ENCODE measurements at regions not wholly inside any gene's neighbourhood (a gene's known extent, or its start where the extent isn't known, plus 50 kb on each side); places are given as distances from the start of the nearest gene placed in this dataset.

DNA sequence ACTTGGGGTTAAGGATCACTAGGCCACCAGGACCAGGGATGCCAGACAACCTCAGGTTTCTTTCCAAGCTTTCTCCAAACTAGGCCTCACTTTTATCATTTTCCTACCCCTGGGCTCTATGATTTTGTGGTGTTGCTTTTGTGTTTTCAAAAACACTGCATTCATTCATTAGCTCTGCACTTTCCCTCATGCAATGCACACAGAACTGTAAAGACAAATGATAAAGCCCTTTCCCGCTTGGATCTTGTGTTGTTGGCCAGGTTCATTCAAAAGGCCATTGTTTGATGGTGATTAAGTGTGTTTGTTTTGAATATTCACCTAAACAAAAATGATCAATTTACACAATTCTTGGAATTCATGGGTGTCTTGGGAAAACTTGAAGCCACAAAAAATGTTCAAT, 210.7 kb upstream of the TNP1 start:
- Histone ChIP-seq H3K4me3 (no peak overlapping the region), H3K36me3 (ENCODE audit: low read depth) (no peaks in the 10 kb centered on the region), H3K4me2 (no peak overlapping the region), H3K27me3 (ENCODE audit: insufficient read depth, low read depth) (no peaks in the 10 kb centered on the region), H3F3A (ENCODE audit: insufficient read depth, low read depth) (peaks cover 13% of the 10 kb centered on the region; the same call in 1 of the 2 replicates), H3K4me1 (replicated peaks; ENCODE audit: insufficient read depth) (peaks cover 9% of the 10 kb centered on the region; the same call in 1 of the 2 replicates), H2AFZ (no peak overlapping the region), H3K9me3 (ENCODE audit: insufficient read depth, low read depth) (peaks cover 3% of the 10 kb centered on the region; the same call in 1 of the 2 replicates), H3K27ac (no peak overlapping the region), H4K20me1 (ENCODE audit: insufficient read depth) (no peaks in the 10 kb centered on the region), H3K9me2 (ENCODE audit: insufficient read depth) (no peaks in the 10 kb centered on the region), H3K79me2 (ENCODE audit: low read depth) (no peaks in the 10 kb centered on the region)
- ChIA-PET POLR2A (ENCODE audit: unreplicated experiment) (no interaction called here), CTCF (no interaction called here)
- intact Hi-C loops (cut with micrococcal nuclease; ENCODE audit: unreplicated experiment) = no loop called here
- DNase-seq = no peak
- no TSS peak for BruUV-seq (replicated peaks)
- no peak for TF ChIP-seq EZH2 (IDR thresholded peaks at IDR 0.05; ENCODE audit: low read depth)
- TF ChIP-seq, protein P1, sequence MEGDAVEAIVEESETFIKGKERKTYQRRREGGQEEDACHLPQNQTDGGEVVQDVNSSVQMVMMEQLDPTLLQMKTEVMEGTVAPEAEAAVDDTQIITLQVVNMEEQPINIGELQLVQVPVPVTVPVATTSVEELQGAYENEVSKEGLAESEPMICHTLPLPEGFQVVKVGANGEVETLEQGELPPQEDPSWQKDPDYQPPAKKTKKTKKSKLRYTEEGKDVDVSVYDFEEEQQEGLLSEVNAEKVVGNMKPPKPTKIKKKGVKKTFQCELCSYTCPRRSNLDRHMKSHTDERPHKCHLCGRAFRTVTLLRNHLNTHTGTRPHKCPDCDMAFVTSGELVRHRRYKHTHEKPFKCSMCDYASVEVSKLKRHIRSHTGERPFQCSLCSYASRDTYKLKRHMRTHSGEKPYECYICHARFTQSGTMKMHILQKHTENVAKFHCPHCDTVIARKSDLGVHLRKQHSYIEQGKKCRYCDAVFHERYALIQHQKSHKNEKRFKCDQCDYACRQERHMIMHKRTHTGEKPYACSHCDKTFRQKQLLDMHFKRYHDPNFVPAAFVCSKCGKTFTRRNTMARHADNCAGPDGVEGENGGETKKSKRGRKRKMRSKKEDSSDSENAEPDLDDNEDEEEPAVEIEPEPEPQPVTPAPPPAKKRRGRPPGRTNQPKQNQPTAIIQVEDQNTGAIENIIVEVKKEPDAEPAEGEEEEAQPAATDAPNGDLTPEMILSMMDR (conservative IDR thresholded peaks at IDR 0.05) = no peak

DNA sequence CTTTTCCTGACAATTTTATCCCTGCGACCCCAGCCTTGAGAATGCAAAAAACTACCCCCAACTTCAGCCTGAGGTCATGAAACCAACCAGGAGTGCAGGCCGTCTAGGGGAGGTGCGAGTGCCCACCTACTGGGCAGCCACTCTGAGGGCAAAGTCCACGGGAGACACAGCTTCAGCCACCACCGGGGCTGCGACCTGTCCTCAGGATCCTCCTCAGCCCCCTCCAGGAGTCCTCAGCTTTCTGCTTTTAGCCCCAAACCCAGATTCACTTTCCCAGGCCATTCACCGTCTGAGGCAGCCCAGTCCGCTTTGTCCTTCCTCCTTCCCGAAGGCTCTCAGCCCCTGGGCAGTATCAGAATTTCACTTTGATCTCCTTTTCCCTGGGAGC, 210.2 kb upstream of the TNP1 start:
- H3K4me3 ChIP-seq = no peak overlapping the region
- no peaks in the 10 kb centered on the region for H3K36me3 ChIP-seq (ENCODE audit: low read depth)
- H3K27me3 ChIP-seq (ENCODE audit: insufficient read depth, low read depth) = no peaks in the 10 kb centered on the region
- no peak overlapping the region for H3K4me2 ChIP-seq
- no peak overlapping the region for H2AFZ ChIP-seq
- no TSS peak for BruUV-seq (replicated peaks)
- CTCF ChIA-PET = no interaction called here
- no peaks in the 10 kb centered on the region for H3K9me2 ChIP-seq (ENCODE audit: insufficient read depth)
- no peaks in the 10 kb centered on the region for H4K20me1 ChIP-seq (ENCODE audit: insufficient read depth)
- H3F3A ChIP-seq (ENCODE audit: insufficient read depth, low read depth) = peaks cover 13% of the 10 kb centered on the region; the same call in 1 of the 2 replicates
- no peak for TF ChIP-seq EZH2 (IDR thresholded peaks at IDR 0.05; ENCODE audit: low read depth)
- TF ChIP-seq, protein P1 (conservative IDR thresholded peaks at IDR 0.05) = no peak
- intact Hi-C loops (cut with micrococcal nuclease; ENCODE audit: unreplicated experiment) = no loop called here
- H3K4me1 ChIP-seq (replicated peaks; ENCODE audit: insufficient read depth) = peaks cover 9% of the 10 kb centered on the region; the same call in 1 of the 2 replicates
- H3K9me3 ChIP-seq (ENCODE audit: insufficient read depth, low read depth) = peaks cover 3% of the 10 kb centered on the region; the same call in 1 of the 2 replicates
- no peak for DNase-seq
- POLR2A ChIA-PET (ENCODE audit: unreplicated experiment) = no interaction called here
- no peaks in the 10 kb centered on the region for H3K79me2 ChIP-seq (ENCODE audit: low read depth)
- H3K27ac ChIP-seq = no peak overlapping the region

DNA sequence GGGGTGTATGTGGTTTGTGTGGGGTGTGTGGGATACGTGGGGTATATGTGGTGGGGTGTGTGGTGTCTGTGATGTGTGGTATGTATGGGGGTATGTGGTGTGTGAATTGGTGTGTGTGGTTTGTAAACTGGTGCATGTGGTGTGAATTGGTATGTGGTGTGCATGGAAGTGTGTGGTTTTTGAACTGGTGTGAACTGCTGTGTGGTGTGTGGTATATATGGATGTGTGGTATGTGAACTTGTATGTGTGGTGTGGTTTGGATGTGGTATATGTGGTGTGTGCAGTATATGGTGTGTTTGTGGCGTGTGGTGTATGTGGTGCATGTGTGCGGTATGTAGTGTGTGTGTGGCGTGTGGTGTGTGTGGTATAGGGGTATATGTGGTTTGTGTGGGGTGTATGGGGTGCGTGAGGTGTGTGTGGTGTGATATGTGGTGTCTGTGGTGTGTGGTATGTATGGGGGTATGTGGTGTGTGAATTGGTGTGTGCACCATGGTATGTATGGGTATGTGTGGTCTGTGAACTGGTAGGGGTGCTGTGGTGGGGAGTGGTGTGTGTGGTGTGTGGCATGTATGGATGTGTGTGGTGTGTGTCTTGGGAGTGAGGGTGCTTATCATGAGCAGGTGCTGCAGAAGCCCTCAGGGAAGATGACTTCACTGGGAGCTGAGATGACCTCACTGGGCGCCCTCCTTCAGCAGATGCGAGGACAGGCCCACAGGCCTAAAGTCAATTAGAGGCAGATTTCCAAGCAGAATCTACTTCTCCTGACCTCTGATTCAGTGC, 209.6 kb upstream of the TNP1 start:
- Histone ChIP-seq H3K9me2 (ENCODE audit: insufficient read depth) (no peaks in the 10 kb centered on the region), H3K4me3 (no peak overlapping the region), H3K27ac (no peak overlapping the region), H3K27me3 (ENCODE audit: insufficient read depth, low read depth) (no peaks in the 10 kb centered on the region), H4K20me1 (ENCODE audit: insufficient read depth) (no peaks in the 10 kb centered on the region), H3K4me1 (replicated peaks; ENCODE audit: insufficient read depth) (peaks cover 9% of the 10 kb centered on the region; the same call in 1 of the 2 replicates), H3K4me2 (no peak overlapping the region), H3K36me3 (ENCODE audit: low read depth) (no peaks in the 10 kb centered on the region), H3K9me3 (ENCODE audit: insufficient read depth, low read depth) (peaks cover 3% of the 10 kb centered on the region; the same call in 1 of the 2 replicates), H2AFZ (no peak overlapping the region), H3F3A (ENCODE audit: insufficient read depth, low read depth) (peaks cover 13% of the 10 kb centered on the region; the same call in 1 of the 2 replicates), H3K79me2 (ENCODE audit: low read depth) (no peaks in the 10 kb centered on the region)
- no peak for DNase-seq
- BruUV-seq (replicated peaks) = no TSS peak
- intact Hi-C loops (cut with micrococcal nuclease; ENCODE audit: unreplicated experiment) = no loop called here
- CTCF ChIA-PET = no interaction called here
- POLR2A ChIA-PET (ENCODE audit: unreplicated experiment) = no interaction called here
- no peak for TF ChIP-seq EZH2 (IDR thresholded peaks at IDR 0.05; ENCODE audit: low read depth)
- TF ChIP-seq, protein P1 (conservative IDR thresholded peaks at IDR 0.05) = no peak

Measured in PC-9 (cell line).